Type B pancreatic cell (in vitro differentiated cells): ENCODE measurements at regions not wholly inside any gene's neighbourhood (a gene's known extent, or its start where the extent isn't known, plus 50 kb on each side); places are given as distances from the start of the nearest gene placed in this dataset.

Source experiments
- DNase-seq: peaks from one replicate; pipeline ENCODE4 v3.0.0; 2021; ENCODE audit warnings: mixed read lengths; ENCODE audit not compliant: unreplicated experiment; ENCODE audit errors: extremely low spot score
- H3K27ac Mint-ChIP-seq: 2 replicates; pipeline ENCODE4 v1.8.0; 2021; ENCODE audit warnings: mild to moderate bottlenecking, mixed read lengths
- H3K27me3 Mint-ChIP-seq: 2 replicates; pipeline ENCODE4 v1.8.0; 2021; ENCODE audit warnings: mixed read lengths
- H3K36me3 Mint-ChIP-seq: 2 replicates; pipeline ENCODE4 v1.8.0; 2021; ENCODE audit warnings: mixed read lengths
- H3K4me1 Mint-ChIP-seq: one replicate; pipeline ENCODE4 v1.8.0; 2021; ENCODE audit warnings: mixed read lengths; ENCODE audit not compliant: unreplicated experiment
- H3K4me3 Mint-ChIP-seq: 2 replicates; pipeline ENCODE4 v1.8.0; 2021; ENCODE audit warnings: mild to moderate bottlenecking, mixed read lengths
- H3K9me3 Mint-ChIP-seq: 2 replicates; pipeline ENCODE4 v1.8.0; 2021; ENCODE audit warnings: mixed read lengths
- TF ChIP-seq, protein P1 (sequence below): fragments of 200-600 bp; sonication (generic); conservative IDR thresholded peaks from 2 replicates; pipeline ENCODE4 v1.5.0; 2021; ENCODE audit warnings: antibody characterized with exemption, mild to moderate bottlenecking

DNA sequence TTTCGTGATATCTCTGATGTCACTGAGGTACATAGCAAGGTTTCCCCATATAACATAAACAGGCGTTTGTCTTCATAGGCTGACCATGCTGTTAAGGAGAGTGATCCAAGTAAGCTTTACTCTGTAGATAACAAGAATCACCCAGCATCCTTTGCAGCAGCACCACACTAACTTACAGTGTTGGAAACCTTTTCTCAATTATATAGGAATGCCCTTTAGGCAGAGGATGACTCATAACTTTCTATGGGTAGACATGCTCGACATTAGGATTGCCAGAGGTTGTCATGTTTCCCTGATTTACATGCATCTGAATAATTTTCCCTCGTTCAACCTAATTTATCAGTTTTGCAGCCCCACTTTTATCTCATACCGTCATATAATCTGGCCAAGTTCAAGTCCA lies 870.0 kb upstream of the CDH9 start:
- Mint-ChIP-seq H3K27ac (no peak overlapping the region), H3K4me1 (no peaks in the 10 kb centered on the region), H3K36me3 (no peaks in the 10 kb centered on the region), H3K9me3 (no peaks in the 10 kb centered on the region), H3K27me3 (no peaks in the 10 kb centered on the region), H3K4me3 (no peak overlapping the region)
- DNase-seq = no peak
- TF ChIP-seq, protein P1, sequence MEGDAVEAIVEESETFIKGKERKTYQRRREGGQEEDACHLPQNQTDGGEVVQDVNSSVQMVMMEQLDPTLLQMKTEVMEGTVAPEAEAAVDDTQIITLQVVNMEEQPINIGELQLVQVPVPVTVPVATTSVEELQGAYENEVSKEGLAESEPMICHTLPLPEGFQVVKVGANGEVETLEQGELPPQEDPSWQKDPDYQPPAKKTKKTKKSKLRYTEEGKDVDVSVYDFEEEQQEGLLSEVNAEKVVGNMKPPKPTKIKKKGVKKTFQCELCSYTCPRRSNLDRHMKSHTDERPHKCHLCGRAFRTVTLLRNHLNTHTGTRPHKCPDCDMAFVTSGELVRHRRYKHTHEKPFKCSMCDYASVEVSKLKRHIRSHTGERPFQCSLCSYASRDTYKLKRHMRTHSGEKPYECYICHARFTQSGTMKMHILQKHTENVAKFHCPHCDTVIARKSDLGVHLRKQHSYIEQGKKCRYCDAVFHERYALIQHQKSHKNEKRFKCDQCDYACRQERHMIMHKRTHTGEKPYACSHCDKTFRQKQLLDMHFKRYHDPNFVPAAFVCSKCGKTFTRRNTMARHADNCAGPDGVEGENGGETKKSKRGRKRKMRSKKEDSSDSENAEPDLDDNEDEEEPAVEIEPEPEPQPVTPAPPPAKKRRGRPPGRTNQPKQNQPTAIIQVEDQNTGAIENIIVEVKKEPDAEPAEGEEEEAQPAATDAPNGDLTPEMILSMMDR = no peak

DNA sequence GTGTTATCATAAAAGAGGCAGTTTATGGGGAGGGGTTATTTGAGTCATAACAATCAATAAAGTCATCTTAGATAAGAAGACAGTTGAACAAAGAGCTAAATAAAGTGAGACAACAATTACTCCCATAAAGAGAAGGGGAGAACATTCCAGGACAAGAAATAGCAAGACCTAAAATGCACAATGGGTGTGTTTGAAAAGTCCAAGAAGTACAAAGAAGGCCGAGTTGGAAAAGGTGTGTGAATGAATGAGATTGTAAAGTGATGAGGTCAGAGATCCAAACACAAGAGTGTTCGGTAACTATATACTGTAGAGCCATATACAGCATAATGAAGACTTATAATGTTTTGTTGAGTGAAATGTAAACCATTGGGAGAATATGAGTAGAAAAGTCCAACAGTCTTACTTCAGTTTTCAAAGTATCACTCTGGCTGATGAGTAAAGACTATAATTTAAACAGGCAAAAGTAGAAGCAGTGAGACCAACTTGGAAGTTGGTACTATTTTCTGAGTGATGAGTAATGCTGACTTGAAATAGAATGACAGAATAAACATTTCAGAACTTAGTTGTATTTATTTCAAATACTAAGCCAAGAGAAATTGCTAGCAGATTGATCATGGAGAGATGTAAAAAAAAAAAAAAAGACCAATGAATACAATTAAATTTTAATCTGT lies 868.7 kb upstream of the CDH9 start:
- H3K4me1 Mint-ChIP-seq = no peaks in the 10 kb centered on the region
- H3K27me3 Mint-ChIP-seq = no peaks in the 10 kb centered on the region
- TF ChIP-seq, protein P1 = no peak
- H3K36me3 Mint-ChIP-seq = no peaks in the 10 kb centered on the region
- no peak overlapping the region for H3K4me3 Mint-ChIP-seq
- no peaks in the 10 kb centered on the region for H3K9me3 Mint-ChIP-seq
- DNase-seq = no peak
- no peak overlapping the region for H3K27ac Mint-ChIP-seq

DNA sequence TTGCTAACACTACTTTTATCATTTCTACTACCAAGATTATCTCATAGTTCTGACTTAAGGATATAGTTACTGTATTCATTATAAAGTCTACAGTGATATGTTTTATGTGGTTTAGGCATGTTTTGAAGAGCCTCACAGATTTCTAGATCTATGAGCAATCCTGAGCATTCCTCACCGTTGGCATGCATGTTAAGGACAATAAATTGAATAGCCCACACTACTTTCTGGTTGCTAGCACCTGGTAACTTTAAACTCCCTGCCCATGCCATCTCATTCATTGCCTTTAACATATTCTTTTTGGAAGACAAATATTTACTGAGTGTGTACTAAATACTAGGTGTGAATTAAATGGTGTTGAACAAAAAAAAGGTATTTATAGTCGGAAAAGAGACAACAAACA lies 868.1 kb upstream of the CDH9 start:
- H3K4me3 Mint-ChIP-seq = no peak overlapping the region
- H3K27ac Mint-ChIP-seq = no peak overlapping the region
- no peaks in the 10 kb centered on the region for H3K36me3 Mint-ChIP-seq
- TF ChIP-seq, protein P1 = no peak
- no peak for DNase-seq
- no peaks in the 10 kb centered on the region for H3K27me3 Mint-ChIP-seq
- H3K4me1 Mint-ChIP-seq = no peaks in the 10 kb centered on the region
- H3K9me3 Mint-ChIP-seq = no peaks in the 10 kb centered on the region

DNA sequence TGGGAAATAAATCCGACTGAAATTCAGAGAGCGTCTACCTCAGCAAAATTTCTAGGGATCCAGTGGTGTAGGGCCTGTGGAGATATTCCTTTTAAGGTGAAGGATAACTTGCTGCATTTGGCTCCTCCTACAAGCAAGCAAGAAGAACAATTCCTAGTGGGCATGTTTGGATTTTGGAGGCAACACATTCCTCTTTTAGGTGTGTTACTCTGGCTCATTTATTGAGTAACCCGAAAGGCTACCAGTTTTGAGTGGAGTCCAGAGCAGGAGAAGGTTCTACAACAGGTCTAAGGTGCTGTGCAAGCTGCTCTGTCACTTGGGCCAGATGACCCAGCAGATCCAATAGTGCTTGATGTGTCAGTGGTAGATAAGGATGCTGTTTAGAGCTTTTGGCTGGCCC lies 862.4 kb upstream of the CDH9 start:
- H3K36me3 Mint-ChIP-seq = no peaks in the 10 kb centered on the region
- no peak overlapping the region for H3K4me3 Mint-ChIP-seq
- no peaks in the 10 kb centered on the region for H3K4me1 Mint-ChIP-seq
- no peak for DNase-seq
- H3K27me3 Mint-ChIP-seq = no peaks in the 10 kb centered on the region
- TF ChIP-seq, protein P1 = no peak
- no peaks in the 10 kb centered on the region for H3K9me3 Mint-ChIP-seq
- no peak overlapping the region for H3K27ac Mint-ChIP-seq

DNA sequence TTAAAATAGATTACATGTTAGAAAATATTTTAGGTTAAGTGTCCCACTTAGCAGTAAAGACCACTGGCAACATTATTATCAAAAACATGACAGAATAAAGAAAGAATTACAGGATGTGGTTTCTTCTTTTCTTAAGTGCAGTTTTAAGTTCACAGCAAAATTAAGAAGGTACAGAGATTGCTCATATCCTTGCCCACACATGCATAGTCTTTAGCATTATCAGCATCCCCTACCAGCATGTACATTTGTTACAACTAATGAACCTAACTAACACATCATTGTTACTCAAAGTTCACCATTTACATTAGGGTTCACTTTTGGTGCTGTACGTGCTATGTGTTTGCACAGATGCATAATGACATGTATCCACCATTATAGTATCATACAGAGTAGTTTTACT lies 837.7 kb upstream of the CDH9 start:
- DNase-seq = no peak
- no peak overlapping the region for H3K27ac Mint-ChIP-seq
- H3K4me3 Mint-ChIP-seq = no peak overlapping the region
- no peaks in the 10 kb centered on the region for H3K4me1 Mint-ChIP-seq
- no peaks in the 10 kb centered on the region for H3K27me3 Mint-ChIP-seq
- TF ChIP-seq, protein P1 = no peak
- no peaks in the 10 kb centered on the region for H3K36me3 Mint-ChIP-seq
- no peaks in the 10 kb centered on the region for H3K9me3 Mint-ChIP-seq

DNA sequence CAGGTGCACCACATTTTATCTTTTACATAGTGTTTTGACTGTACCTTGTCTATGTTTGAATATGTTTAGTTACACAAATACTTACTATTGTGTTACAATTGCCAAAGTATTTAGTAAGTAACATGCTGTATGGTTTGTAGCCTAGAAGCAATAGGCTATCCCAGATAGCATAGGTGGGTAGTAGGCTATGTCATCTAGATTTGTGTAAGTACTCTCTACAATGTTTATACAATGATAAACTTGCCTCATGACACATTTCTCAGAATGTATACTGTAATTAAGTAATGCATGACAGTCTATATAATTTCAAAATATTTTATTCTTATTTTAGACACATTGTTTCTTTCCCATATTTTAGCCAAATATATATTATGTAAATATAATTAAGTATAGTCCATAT lies 836.8 kb upstream of the CDH9 start:
- Mint-ChIP-seq H3K9me3 (no peaks in the 10 kb centered on the region), H3K36me3 (no peaks in the 10 kb centered on the region), H3K27me3 (no peaks in the 10 kb centered on the region), H3K4me3 (no peak overlapping the region), H3K27ac (no peak overlapping the region), H3K4me1 (no peaks in the 10 kb centered on the region)
- TF ChIP-seq, protein P1 = no peak
- no peak for DNase-seq
